Loucy (cell line): ENCODE measurements at regions not wholly inside any gene's neighbourhood (a gene's known extent, or its start where the extent isn't known, plus 50 kb on each side); places are given as distances from the start of the nearest gene placed in this dataset.

Source experiments
- H2AFZ ChIP-seq: fragments of 200-600 bp; sonication (generic); 2 replicates; pipeline ENCODE4 v1.6.0; 2016; ENCODE audit warnings: antibody characterized with exemption, mild to moderate bottlenecking, low read length, moderate library complexity
- H3F3A ChIP-seq: fragments of 200-600 bp; 2 replicates; pipeline ENCODE4 v1.6.0; 2016; ENCODE audit warnings: antibody characterized with exemption, low read depth, mild to moderate bottlenecking
- H3K27me3 ChIP-seq: fragments of 200-600 bp; sonication (generic); 2 replicates; pipeline ENCODE4 v1.6.1; 2014; ENCODE audit warnings: low read length, mild to moderate bottlenecking; ENCODE audit not compliant: insufficient read depth, poor library complexity, severe bottlenecking
- H3K36me3 ChIP-seq: fragments of 200-600 bp; sonication (generic); 2 replicates; pipeline ENCODE4 v1.6.1; 2016; ENCODE audit warnings: low read length; ENCODE audit not compliant: insufficient read depth
- H3K4me1 ChIP-seq: fragments of 200-600 bp; sonication (generic); 2 replicates; pipeline ENCODE4 v1.5.1; 2014; ENCODE audit warnings: low read length, mild to moderate bottlenecking; ENCODE audit not compliant: insufficient read depth, poor library complexity, severe bottlenecking
- H3K4me2 ChIP-seq: fragments of 200-600 bp; sonication (generic); 2 replicates; pipeline ENCODE4 v1.6.0; 2014; ENCODE audit warnings: antibody characterized with exemption, low read length, low read depth, mild to moderate bottlenecking; ENCODE audit not compliant: poor library complexity, severe bottlenecking
- H3K4me3 ChIP-seq: fragments of 200-600 bp; sonication (generic); 2 replicates; pipeline ENCODE4 v1.5.1; 2014; ENCODE audit warnings: low read length, mild to moderate bottlenecking, mixed read lengths; ENCODE audit not compliant: poor library complexity, severe bottlenecking
- H3K79me2 ChIP-seq: fragments of 200-600 bp; sonication (generic); 2 replicates; pipeline ENCODE4 v1.6.1; 2014; ENCODE audit warnings: low read length; ENCODE audit not compliant: insufficient read depth
- H3K9ac ChIP-seq: fragments of 200-600 bp; sonication (generic); 2 replicates; pipeline ENCODE4 v1.6.0; 2014; ENCODE audit warnings: mild to moderate bottlenecking, low read depth, low read length, moderate library complexity; ENCODE audit not compliant: poor library complexity, severe bottlenecking
- H3K9me2 ChIP-seq: fragments of 200-600 bp; sonication (generic); replicated peaks from 2 replicates; pipeline ENCODE4 v1.6.1; 2016; ENCODE audit warnings: low read depth, low read length, mixed read lengths
- H3K9me3 ChIP-seq: fragments of 200-600 bp; sonication (generic); 2 replicates; pipeline ENCODE4 v1.6.1; 2014; ENCODE audit warnings: mild to moderate bottlenecking, antibody characterized with exemption, low read length, low read depth; ENCODE audit not compliant: insufficient read depth
- H4K20me1 ChIP-seq: fragments of 200-600 bp; sonication (generic); 2 replicates; pipeline ENCODE4 v1.6.0; 2014; ENCODE audit warnings: antibody characterized with exemption, low read length, mild to moderate bottlenecking; ENCODE audit not compliant: insufficient read depth, poor library complexity, severe bottlenecking
- EZH2phosphoT487 ChIP-seq: fragments of 200-600 bp; IDR thresholded peaks from 2 replicates; pipeline ENCODE4 v1.6.1; 2018; ENCODE audit warnings: antibody characterized with exemption, mild to moderate bottlenecking, moderate library complexity, borderline replicate concordance
- TF ChIP-seq, protein P1 (sequence below): fragments of 200-600 bp; sonication (generic); conservative IDR thresholded peaks from 2 replicates; pipeline ENCODE4 v1.5.1; 2014; ENCODE audit warnings: mild to moderate bottlenecking, antibody characterized with exemption, low read length

DNA sequence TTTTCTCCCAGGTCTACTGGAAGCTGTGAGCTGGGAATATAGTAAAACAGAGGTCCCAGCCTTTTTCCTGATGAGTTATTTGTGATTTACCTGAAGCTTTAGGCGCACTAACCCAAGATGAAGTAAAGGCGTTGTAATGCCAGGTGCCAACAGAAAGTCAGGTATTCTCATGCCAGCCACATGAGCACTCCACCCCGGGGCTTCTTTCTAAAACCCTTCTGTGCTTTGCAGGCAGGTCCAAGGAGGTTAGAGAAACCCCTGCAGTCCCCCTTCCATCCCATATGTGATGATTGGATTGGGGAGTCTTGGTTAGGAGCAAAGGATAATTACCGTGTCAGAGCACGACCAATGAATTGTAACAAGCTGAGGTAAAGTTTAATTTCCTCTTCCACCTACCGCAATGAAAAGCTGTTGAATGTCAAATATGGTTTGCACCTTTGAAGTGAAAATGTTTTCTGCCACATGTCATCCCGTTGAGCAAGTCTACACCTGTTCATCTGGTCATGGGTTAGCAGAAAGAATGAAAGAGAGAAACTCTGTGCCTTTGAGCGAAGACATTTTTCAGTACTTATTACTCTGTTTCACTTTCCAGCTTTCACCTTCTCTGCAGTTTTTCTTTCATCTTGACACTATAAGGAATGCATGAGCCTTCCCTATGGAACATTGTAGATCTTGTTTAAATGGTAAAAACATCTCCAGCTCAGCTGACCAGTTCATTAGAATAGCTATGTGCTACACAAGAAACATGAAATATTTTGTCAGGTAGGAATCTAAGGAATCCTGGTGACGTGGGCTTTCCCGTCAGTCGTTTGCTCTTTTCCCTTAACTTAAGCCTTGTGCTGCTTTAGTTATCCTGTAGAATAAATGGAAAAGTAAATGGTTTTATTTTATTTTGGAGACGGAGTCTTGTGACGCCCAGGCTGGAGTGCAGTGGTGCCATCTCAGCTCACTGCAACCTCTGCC lies 204.6 kb upstream of the IL12A start:
- TF ChIP-seq EZH2phosphoT487: no peak
- TF ChIP-seq, protein P1, sequence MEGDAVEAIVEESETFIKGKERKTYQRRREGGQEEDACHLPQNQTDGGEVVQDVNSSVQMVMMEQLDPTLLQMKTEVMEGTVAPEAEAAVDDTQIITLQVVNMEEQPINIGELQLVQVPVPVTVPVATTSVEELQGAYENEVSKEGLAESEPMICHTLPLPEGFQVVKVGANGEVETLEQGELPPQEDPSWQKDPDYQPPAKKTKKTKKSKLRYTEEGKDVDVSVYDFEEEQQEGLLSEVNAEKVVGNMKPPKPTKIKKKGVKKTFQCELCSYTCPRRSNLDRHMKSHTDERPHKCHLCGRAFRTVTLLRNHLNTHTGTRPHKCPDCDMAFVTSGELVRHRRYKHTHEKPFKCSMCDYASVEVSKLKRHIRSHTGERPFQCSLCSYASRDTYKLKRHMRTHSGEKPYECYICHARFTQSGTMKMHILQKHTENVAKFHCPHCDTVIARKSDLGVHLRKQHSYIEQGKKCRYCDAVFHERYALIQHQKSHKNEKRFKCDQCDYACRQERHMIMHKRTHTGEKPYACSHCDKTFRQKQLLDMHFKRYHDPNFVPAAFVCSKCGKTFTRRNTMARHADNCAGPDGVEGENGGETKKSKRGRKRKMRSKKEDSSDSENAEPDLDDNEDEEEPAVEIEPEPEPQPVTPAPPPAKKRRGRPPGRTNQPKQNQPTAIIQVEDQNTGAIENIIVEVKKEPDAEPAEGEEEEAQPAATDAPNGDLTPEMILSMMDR: no peak
- H3F3A ChIP-seq: no peaks in the 10 kb centered on the region
- no peak overlapping the region for H3K4me2 ChIP-seq
- H3K9ac ChIP-seq: no peak overlapping the region
- H3K4me3 ChIP-seq: no peak overlapping the region
- H3K27me3 ChIP-seq: no peaks in the 10 kb centered on the region
- no peaks in the 10 kb centered on the region for H3K9me3 ChIP-seq
- H3K4me1 ChIP-seq: no peaks in the 10 kb centered on the region
- no peak overlapping the region for H2AFZ ChIP-seq
- H4K20me1 ChIP-seq: no peaks in the 10 kb centered on the region
- no peaks in the 10 kb centered on the region for H3K36me3 ChIP-seq
- no peaks in the 10 kb centered on the region for H3K9me2 ChIP-seq
- no peaks in the 10 kb centered on the region for H3K79me2 ChIP-seq

- no peaks in the 10 kb centered on the region for H3F3A ChIP-seq
- no peaks in the 10 kb centered on the region for H3K9me2 ChIP-seq
- no peaks in the 10 kb centered on the region for H3K27me3 ChIP-seq
- no peak overlapping the region for H3K9ac ChIP-seq
- TF ChIP-seq EZH2phosphoT487: no peak
- TF ChIP-seq, protein P1: no peak
- no peaks in the 10 kb centered on the region for H3K4me1 ChIP-seq
- no peak overlapping the region for H2AFZ ChIP-seq
- no peaks in the 10 kb centered on the region for H4K20me1 ChIP-seq
- H3K4me2 ChIP-seq: no peak overlapping the region
- no peak overlapping the region for H3K4me3 ChIP-seq
- no peaks in the 10 kb centered on the region for H3K79me2 ChIP-seq
- H3K9me3 ChIP-seq: no peaks in the 10 kb centered on the region
- H3K36me3 ChIP-seq: no peaks in the 10 kb centered on the region
Observed at GRCh38 chr3:159785273-159785708, 203.3 kb upstream of the IL12A start.

DNA sequence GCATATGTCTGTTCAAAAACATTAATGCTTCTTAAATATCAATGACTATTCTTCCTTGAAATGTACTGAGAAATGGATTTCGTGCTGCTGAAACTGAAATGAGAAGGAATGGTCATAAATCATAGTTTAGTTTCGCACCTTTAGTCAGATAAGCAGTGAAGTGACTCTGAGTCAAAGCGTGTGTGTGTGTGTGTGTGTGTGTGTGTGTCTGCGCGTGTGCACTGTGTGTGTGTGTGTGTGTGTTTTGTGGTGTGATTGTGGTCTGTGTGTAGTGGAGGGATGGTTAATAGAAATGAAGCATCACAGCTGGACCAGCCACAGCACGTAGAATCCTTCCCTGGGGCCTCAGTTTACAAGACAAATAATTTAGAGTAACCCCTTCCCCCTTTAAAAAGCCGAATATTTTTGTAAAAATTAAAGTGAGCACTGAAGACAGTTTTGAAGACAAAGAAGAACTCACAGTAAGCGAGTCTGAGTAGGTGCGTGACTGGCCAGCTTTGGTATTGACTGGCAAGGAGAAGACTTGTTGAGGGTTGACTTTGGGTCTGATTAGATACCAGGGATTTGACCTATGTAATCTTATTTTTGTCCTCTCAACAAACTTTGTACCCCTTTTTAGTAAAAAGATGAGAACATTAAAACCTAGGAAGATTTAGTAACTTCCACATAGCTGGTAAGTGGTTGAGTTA lies 202.0 kb upstream of the IL12A start:
- no peaks in the 10 kb centered on the region for H3K9me3 ChIP-seq
- no peaks in the 10 kb centered on the region for H3K9me2 ChIP-seq
- no peaks in the 10 kb centered on the region for H3K79me2 ChIP-seq
- H3K27me3 ChIP-seq: no peaks in the 10 kb centered on the region
- no peaks in the 10 kb centered on the region for H4K20me1 ChIP-seq
- H2AFZ ChIP-seq: no peak overlapping the region
- no peak overlapping the region for H3K4me2 ChIP-seq
- H3K36me3 ChIP-seq: no peaks in the 10 kb centered on the region
- H3F3A ChIP-seq: no peaks in the 10 kb centered on the region
- TF ChIP-seq, protein P1: no peak
- TF ChIP-seq EZH2phosphoT487: no peak
- H3K4me3 ChIP-seq: no peak overlapping the region
- no peak overlapping the region for H3K9ac ChIP-seq
- no peaks in the 10 kb centered on the region for H3K4me1 ChIP-seq
